ENCODE measurements at regions not wholly inside any gene's neighbourhood (a gene's known extent, or its start where the extent isn't known, plus 50 kb on each side); places are given as distances from the start of the nearest gene placed in this dataset.

- no peak for TF ChIP-seq REST (IDR thresholded peaks at IDR 0.05; ENCODE audit: low read depth)
- TF ChIP-seq TAF1 (IDR thresholded peaks at IDR 0.05; ENCODE audit: low read depth): no peak
- TF ChIP-seq MAX (IDR thresholded peaks at IDR 0.05): no peak
- no peak for TF ChIP-seq RAD21 (IDR thresholded peaks at IDR 0.05; ENCODE audit: low read depth)
- TF ChIP-seq NFIC (IDR thresholded peaks at IDR 0.05): no peak
- no peak for TF ChIP-seq YY1 (IDR thresholded peaks at IDR 0.05; ENCODE audit: low read depth)
- TF ChIP-seq EP300 (IDR thresholded peaks at IDR 0.05; ENCODE audit: borderline replicate concordance): no peak
- TF ChIP-seq TCF12 (IDR thresholded peaks at IDR 0.05; ENCODE audit: low read depth): no peak
- no peak for TF ChIP-seq CREB1 (IDR thresholded peaks at IDR 0.05; ENCODE audit: low read depth)
- no peak for TF ChIP-seq ZBTB7A (IDR thresholded peaks at IDR 0.05; ENCODE audit: low read depth)
- no peak for TF ChIP-seq USF1 (IDR thresholded peaks at IDR 0.05)
- no peak for TF ChIP-seq TEAD4 (IDR thresholded peaks at IDR 0.05)
Measured at GRCh38 chr6:67885081-67886033, 749.7 kb upstream of the ADGRB3 start.
